ENCODE measurements at regions not wholly inside any gene's neighbourhood (a gene's known extent, or its start where the extent isn't known, plus 50 kb on each side); places are given as distances from the start of the nearest gene placed in this dataset.

DNA sequence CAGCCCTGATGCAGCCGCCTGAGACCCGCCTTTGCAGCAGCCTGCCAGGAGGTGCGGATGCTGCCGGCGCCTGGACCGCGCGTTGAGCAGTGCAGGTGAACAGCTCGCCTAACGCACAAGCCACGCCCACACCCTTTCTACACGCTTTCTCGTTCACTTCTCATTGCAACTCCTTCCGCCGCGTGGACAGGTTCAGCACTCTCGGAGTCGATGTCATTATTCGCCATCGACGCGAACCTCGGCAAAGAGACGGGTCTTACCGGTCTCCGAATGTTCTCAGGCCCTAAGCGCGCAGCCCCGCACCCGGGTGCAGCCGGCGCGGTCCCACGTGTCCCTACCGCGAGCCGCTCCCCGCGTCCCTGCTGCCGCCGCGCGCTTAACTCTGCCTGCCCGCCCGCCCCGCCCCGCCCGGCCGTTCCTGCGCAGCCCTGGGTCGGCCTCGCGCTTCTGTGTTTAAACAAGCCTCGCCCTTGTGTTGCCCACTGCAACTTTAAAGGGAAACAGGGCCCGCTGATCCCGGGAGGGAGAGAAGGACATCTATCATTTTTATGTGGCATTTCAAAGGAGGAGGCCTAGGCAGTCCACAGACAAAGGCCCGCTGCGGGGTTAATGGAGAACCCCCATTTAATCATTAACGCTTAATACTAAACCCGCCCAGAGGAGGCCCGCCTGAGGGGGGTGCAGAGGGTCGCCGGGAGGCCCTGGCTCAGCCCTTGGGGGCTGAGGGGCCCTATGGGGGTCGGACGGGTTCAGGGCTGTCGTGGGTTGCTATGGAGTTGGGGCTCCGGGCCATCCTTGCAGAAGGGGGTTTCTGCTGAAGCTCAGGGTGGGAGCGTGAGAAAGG is 128.5 kb downstream of the WDR11 start:
- H3K27me3 ChIP-seq (ENCODE audit: control insufficient read depth, insufficient read depth, low read length): peaks cover 16% of the 10 kb centered on the region
- POLR2A ChIA-PET: no interaction called here
- no peak for DNase-seq (ENCODE audit: low read depth, low spot score)
- H3K9me3 ChIP-seq (ENCODE audit: control insufficient read depth, insufficient read depth, low read length): peaks cover 8% of the 10 kb centered on the region; the same call in 1 of the 2 replicates
- TF ChIP-seq, protein P1, sequence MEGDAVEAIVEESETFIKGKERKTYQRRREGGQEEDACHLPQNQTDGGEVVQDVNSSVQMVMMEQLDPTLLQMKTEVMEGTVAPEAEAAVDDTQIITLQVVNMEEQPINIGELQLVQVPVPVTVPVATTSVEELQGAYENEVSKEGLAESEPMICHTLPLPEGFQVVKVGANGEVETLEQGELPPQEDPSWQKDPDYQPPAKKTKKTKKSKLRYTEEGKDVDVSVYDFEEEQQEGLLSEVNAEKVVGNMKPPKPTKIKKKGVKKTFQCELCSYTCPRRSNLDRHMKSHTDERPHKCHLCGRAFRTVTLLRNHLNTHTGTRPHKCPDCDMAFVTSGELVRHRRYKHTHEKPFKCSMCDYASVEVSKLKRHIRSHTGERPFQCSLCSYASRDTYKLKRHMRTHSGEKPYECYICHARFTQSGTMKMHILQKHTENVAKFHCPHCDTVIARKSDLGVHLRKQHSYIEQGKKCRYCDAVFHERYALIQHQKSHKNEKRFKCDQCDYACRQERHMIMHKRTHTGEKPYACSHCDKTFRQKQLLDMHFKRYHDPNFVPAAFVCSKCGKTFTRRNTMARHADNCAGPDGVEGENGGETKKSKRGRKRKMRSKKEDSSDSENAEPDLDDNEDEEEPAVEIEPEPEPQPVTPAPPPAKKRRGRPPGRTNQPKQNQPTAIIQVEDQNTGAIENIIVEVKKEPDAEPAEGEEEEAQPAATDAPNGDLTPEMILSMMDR (IDR thresholded peaks at IDR 0.05; ENCODE audit: low read depth, low read length): no peak
- CTCF ChIA-PET: no interaction called here
- H3K27ac ChIP-seq (ENCODE audit: low read depth, low read length): no peak overlapping the region
- H3K4me3 ChIP-seq (ENCODE audit: low read depth, low read length): no peak overlapping the region

DNA sequence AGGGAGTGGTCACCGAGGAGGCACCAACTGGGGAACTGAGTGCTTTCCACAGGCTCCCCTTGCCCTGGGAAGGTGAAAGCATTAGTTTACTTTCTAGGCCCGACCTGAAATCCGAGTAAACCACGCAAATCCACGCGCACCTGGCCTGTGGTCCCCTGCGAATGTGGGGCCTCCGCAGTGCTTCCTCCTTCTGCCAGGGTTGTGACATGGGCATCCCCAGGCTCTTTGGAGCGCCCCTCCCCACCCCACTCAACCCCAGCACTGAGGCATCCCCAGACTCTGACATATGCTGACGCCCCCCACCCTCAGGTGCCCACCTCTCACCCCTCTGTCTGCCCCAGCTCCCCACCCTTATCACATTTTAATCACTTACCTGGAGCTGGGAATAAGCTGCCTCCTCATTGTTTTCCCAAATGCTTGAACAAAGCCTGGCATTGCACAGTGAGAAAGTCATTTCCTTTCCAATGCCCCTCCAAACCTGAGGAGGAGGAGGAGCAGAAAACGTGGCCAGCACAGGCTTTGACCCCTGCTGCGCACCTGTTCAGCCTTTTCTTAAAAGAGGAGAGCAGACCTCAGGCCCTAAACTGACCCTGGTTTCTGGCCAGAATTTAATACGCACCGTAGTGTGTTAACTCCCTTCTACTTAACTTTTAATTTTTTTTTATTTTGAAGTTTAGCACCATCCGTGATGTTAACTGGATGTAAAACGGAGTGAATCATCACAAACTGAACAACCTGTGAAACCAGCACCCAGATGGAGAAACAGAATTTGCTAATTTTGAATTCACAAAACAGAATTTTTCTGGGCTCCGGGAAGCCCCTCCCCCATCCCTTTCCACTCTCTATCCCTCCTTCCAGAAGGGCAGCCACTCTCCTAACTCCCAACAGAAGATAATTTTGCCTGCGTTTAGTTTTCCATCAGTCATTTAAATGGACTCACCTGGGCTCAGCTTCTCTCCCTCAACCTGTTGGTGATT is 129.4 kb downstream of the WDR11 start:
- ChIA-PET CTCF (no interaction called here), POLR2A (no interaction called here)
- no peak overlapping the region for H3K27ac ChIP-seq (ENCODE audit: low read depth, low read length)
- TF ChIP-seq, protein P1 (IDR thresholded peaks at IDR 0.05; ENCODE audit: low read depth, low read length): no peak
- no peak for DNase-seq (ENCODE audit: low read depth, low spot score)
- peaks cover 16% of the 10 kb centered on the region for H3K27me3 ChIP-seq (ENCODE audit: control insufficient read depth, insufficient read depth, low read length)
- no peak overlapping the region for H3K4me3 ChIP-seq (ENCODE audit: low read depth, low read length)
- peaks cover 8% of the 10 kb centered on the region for H3K9me3 ChIP-seq (ENCODE audit: control insufficient read depth, insufficient read depth, low read length)

GRCh38 chr10:120981601-120982391 is 130.6 kb downstream of the WDR11 start:
- Histone ChIP-seq H3K27me3 (ENCODE audit: control insufficient read depth, insufficient read depth, low read length) (peaks cover 16% of the 10 kb centered on the region), H3K4me3 (ENCODE audit: low read depth, low read length) (no peak overlapping the region), H3K9me3 (ENCODE audit: control insufficient read depth, insufficient read depth, low read length) (peaks cover 5% of the 10 kb centered on the region), H3K27ac (ENCODE audit: low read depth, low read length) (no peak overlapping the region)
- CTCF ChIA-PET: no interaction called here
- POLR2A ChIA-PET: no interaction called here
- TF ChIP-seq, protein P1 (IDR thresholded peaks at IDR 0.05; ENCODE audit: low read depth, low read length): no peak
- DNase-seq (ENCODE audit: low read depth, low spot score): no peak

GRCh38 chr10:120982507-120982906 is 131.3 kb downstream of the WDR11 start:
- no peak for DNase-seq (ENCODE audit: low read depth, low spot score)
- Histone ChIP-seq H3K4me3 (ENCODE audit: low read depth, low read length) (no peak overlapping the region), H3K9me3 (ENCODE audit: control insufficient read depth, insufficient read depth, low read length) (peaks cover 12% of the 10 kb centered on the region), H3K27me3 (ENCODE audit: control insufficient read depth, insufficient read depth, low read length) (peaks cover 16% of the 10 kb centered on the region), H3K27ac (ENCODE audit: low read depth, low read length) (no peak overlapping the region)
- TF ChIP-seq, protein P1 (IDR thresholded peaks at IDR 0.05; ENCODE audit: low read depth, low read length): no peak
- ChIA-PET POLR2A (no interaction called here), CTCF (no interaction called here)
